Nephron (organoid): ENCODE measurements at regions not wholly inside any gene's neighbourhood (a gene's known extent, or its start where the extent isn't known, plus 50 kb on each side); places are given as distances from the start of the nearest gene placed in this dataset.
"Not testable (repeated sequence)": the region's sequence is repeated elsewhere in the genome, so short reads cannot be mapped to it uniquely, and the experiment has no call there.

Experiments used
- H3K27ac Mint-ChIP-seq, 3 experiments: 2 replicates each; pipeline ENCODE4 v1.8.0; 2020; ENCODE audit warnings: mixed read lengths in 3 of 3, mild to moderate bottlenecking in 2 of 3, moderate library complexity in 1 of 3
- H3K27me3 Mint-ChIP-seq: 2 replicates; pipeline ENCODE4 v1.8.0; 2021; ENCODE audit warnings: low read depth, mild to moderate bottlenecking, moderate library complexity, mixed read lengths
- H3K36me3 Mint-ChIP-seq: 2 replicates; pipeline ENCODE4 v1.8.0; 2020; ENCODE audit warnings: low read depth, mixed read lengths
- H3K4me1 Mint-ChIP-seq: 2 replicates; pipeline ENCODE4 v1.8.0; 2020; ENCODE audit warnings: mixed read lengths
- H3K4me3 Mint-ChIP-seq, 3 experiments: 2 replicates each; pipeline ENCODE4 v1.8.0; 2020; ENCODE audit warnings: mild to moderate bottlenecking in 3 of 3, mixed read lengths in 3 of 3, moderate library complexity in 2 of 3
- H3K9me3 Mint-ChIP-seq: 2 replicates; pipeline ENCODE4 v1.8.0; 2020; ENCODE audit warnings: mixed read lengths
- CTCF ChIP-seq, 3 experiments: fragments of 200-600 bp; sonication (generic); IDR thresholded peaks; one replicate each; pipeline ENCODE4 v1.5.0; 2021; ENCODE audit warnings: antibody characterized with exemption in 3 of 3; ENCODE audit not compliant: unreplicated experiment in 3 of 3

GRCh38 chr3:76308541-76308940 lies 523.2 kb upstream of the ZNF717 start:
- TF ChIP-seq CTCF (IDR thresholded peaks at IDR 0.05; ENCODE audit: unreplicated experiment in 3 of 3): no peak
- no peaks in the 10 kb centered on the region for H3K36me3 Mint-ChIP-seq
- no peak overlapping the region for H3K27ac Mint-ChIP-seq
- no peaks in the 10 kb centered on the region for H3K9me3 Mint-ChIP-seq
- no peaks in the 10 kb centered on the region for H3K27me3 Mint-ChIP-seq
- no peak overlapping the region for H3K4me3 Mint-ChIP-seq
- H3K4me1 Mint-ChIP-seq: peaks cover 20% of the 10 kb centered on the region

DNA sequence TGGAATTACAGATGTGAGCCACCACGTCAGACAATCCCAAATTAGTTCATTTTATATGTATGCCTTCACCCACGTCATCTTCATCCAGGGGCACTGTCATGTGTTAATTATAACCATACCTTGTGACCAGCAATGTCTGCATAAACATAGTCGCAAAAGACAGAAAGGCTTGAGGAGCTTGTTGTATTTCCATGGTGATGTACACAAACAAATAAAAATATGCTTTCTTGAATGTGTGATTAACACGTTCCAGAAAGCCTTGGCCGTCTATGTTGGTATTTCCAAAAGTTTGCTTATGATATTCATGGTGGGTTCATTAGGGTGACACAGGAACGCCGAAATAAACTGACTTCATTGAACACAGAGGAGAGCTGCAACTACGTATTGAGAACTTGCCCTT lies 524.7 kb upstream of the ZNF717 start:
- Mint-ChIP-seq H3K4me1 (peaks cover 20% of the 10 kb centered on the region), H3K36me3 (no peaks in the 10 kb centered on the region), H3K4me3 (no peak overlapping the region), H3K27ac (no peak overlapping the region), H3K9me3 (no peaks in the 10 kb centered on the region), H3K27me3 (no peaks in the 10 kb centered on the region)
- TF ChIP-seq CTCF (IDR thresholded peaks at IDR 0.05; ENCODE audit: unreplicated experiment in 3 of 3): no peak

- H3K4me1 Mint-ChIP-seq: peaks cover 20% of the 10 kb centered on the region
- peaks cover under 1% of the 10 kb centered on the region for H3K9me3 Mint-ChIP-seq
- TF ChIP-seq CTCF (IDR thresholded peaks at IDR 0.05; ENCODE audit: unreplicated experiment in 3 of 3): no peak
- peak overlapping the region in 2 of 3 experiments; percentile 1 to 16 for H3K4me3 Mint-ChIP-seq
- H3K36me3 Mint-ChIP-seq: no peaks in the 10 kb centered on the region
- no peaks in the 10 kb centered on the region for H3K27me3 Mint-ChIP-seq
- peak overlapping the region in 2 of 3 experiments; percentile 16 to 23 for H3K27ac Mint-ChIP-seq
These were observed 525.3 kb upstream of the ZNF717 start for GRCh38 chr3:76310667-76311066.

DNA sequence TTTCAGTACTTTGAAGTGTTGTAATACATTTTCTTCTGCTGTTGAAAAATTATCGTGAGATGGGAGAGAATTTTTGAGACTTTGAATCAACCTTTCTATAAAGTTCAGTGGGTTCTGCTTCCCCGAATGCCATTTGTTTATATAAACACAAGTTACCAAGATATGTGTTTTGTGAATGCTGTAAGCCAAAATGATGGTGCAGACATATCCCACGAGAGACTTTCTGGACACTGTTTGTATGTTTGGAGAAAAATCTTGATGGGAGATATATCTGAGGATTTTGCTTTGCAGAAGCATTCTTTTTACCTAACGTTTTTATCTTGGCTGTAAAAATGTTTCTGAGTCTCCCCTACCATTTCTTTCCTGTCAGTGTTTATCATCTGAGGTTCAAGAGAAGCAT lies 526.6 kb upstream of the ZNF717 start:
- H3K9me3 Mint-ChIP-seq: peaks cover 6% of the 10 kb centered on the region
- no peak for TF ChIP-seq CTCF (IDR thresholded peaks at IDR 0.05; ENCODE audit: unreplicated experiment in 3 of 3)
- peak overlapping the region in 2 of 3 experiments; percentile 7 for H3K4me3 Mint-ChIP-seq
- H3K27ac Mint-ChIP-seq: peak overlapping the region; percentile 3 to 42 (median 16)
- H3K27me3 Mint-ChIP-seq: no peaks in the 10 kb centered on the region
- H3K4me1 Mint-ChIP-seq: peaks cover 20% of the 10 kb centered on the region
- H3K36me3 Mint-ChIP-seq: no peaks in the 10 kb centered on the region

DNA sequence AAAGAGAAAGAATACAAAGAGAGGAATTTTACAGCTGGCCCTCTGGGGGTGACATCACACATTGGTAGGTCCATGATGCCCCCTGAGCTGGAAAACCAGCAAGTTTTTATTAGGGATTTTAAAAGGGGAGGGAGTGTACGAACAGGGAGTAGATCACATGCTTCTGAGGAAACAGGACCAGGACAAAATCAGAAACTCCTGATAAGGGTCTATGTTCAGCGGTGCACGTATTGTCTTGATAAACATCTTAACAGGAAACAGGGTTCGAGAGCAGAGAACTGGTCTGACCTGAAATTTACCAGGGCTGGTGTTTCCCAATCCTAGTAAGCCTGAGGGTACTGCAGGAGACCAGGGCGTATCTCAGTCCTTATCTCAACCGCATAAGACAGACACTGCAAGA lies 530.6 kb upstream of the ZNF717 start:
- not testable (repeated sequence) for H3K27me3 Mint-ChIP-seq, H3K4me3 Mint-ChIP-seq, H3K9me3 Mint-ChIP-seq, H3K36me3 Mint-ChIP-seq, H3K27ac Mint-ChIP-seq
- peaks cover 17% of the 10 kb centered on the region for H3K4me1 Mint-ChIP-seq

DNA sequence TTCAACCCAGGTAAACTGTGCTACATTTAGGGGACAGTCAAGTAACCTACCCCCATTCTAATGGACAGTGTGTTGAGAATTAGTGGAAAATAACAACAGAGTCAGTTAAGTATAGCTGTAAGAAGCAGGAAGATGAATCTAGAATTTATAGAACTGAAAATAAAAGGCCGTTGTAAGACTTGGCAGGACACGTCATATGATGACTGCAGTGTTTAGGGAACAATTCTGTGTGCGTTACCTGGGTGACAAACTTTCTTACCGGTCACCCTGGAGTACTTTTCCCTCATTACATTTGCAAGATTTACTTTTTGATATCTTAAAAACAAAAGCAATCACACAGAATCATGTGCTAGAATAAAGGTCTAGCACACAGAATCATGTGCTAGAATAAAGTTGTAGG lies 536.3 kb upstream of the ZNF717 start:
- H3K27me3 Mint-ChIP-seq: no peaks in the 10 kb centered on the region
- no peak overlapping the region for H3K27ac Mint-ChIP-seq
- H3K4me1 Mint-ChIP-seq: no peaks in the 10 kb centered on the region
- no peak overlapping the region for H3K4me3 Mint-ChIP-seq
- no peaks in the 10 kb centered on the region for H3K36me3 Mint-ChIP-seq
- no peak for TF ChIP-seq CTCF (IDR thresholded peaks at IDR 0.05; ENCODE audit: unreplicated experiment in 3 of 3)
- no peaks in the 10 kb centered on the region for H3K9me3 Mint-ChIP-seq
